Stimulated activated naive CD8-positive, alpha-beta T cell treated with anti-CD3 and anti-CD28 coated beads, Interleukin-15, Interleukin-2, amounts not matched to agents 100 U/mL and 50 U/mL, for 24 hours (primary cell): ENCODE measurements at regions not wholly inside any gene's neighbourhood (a gene's known extent, or its start where the extent isn't known, plus 50 kb on each side); places are given as distances from the start of the nearest gene placed in this dataset.

Experiments
- ATAC-seq: fragments of 150-1000 bp; cut with Tn5 transposase; one replicate; pipeline ENCODE4 v1.10.0; 2021
- DNase-seq: peaks from one replicate; pipeline ENCODE4 v3.0.0; 2021

DNA sequence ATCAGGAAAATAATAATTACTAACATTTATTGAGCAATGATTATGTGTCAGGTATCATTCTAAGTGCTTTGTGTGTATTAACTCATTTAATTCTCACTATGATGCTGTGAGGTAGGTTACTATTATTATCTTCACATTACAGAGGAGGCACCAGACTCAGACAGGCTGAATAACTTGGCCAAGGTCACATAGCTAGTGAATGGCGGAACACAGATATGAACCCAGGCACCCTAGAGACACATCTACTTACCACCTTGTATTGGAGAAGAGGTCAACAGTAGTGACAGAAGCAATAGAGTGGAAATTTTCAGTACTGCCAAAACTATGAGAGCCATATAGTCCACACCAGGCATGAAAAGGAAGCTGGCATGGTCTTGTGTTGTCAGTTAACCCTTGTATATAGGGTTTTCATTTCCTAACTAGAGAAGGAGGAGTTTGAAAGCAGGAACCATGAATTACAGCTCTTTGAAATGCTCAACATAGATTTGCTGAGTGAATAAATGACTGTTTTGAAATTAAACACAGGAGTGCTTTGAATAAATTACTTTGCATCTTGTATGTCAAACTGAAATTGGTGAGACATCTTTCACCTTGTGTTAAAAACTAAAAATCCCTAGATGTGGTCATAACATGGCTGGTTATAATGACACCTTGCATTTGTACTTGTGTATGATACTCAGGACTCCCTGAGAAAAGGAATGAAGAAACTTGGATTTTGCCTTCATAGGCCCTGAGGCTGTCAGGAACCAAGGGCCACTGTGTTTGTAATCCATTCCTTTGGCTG lies 71.8 kb downstream of the RTL9 start:
- DNase-seq (no peak), ATAC-seq (no peak)

DNA sequence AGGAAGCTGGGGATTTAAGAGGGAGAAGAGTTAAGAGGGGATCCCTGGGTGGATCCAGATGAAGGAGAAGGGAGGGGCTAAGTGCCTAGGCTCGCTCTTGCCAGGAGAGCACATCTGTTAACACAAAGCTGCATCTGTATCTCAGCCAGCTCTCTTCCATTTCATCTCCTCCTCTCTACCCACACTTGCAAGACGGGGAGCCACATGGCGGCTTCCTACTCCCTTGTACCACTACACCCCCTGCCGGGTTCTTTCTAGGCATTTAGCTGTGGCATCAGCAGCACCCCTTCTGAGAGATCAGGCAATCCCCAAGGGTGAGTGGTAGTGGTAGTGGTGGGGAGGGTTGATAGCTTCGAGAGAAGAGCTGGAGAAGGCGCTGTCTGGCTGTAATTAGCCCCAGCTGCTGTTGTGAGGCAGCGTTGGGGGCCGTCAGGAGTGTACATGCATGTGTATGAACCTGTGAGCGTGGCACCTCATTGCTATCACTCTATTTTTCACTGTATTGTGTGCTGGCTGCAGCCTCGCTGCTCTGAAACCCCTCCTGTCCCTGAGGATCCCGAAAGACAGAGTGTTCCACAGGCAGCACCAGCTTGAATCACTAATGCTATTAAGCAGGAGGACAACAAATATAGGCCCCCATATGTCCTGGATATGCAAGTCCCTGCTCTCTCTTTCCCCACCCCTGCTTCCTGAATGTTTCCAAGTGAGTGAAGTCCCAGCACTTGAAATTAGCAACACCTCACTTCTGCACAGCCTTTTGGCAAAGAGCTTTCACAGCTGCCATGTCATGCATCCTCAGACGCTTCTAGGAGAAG lies 73.7 kb downstream of the RTL9 start:
- DNase-seq: no peak
- no peak for ATAC-seq

DNA sequence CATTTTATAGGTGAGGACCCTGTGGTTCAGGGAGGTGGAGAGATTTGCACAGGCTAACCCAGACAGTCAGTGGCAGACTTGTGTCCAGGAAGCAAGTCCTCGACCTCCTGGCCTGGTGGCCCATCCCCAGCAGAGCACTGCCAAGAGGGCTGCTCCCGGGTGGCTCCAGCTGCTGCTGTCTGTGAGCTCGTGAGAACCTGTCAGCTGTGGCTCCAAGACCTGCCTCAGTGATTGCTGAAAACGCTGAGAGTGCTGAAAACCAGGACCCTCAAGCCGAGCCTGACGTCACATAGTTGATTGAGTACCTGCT lies 74.2 kb downstream of the RTL9 start:
- DNase-seq (no peak), ATAC-seq (no peak)

DNA sequence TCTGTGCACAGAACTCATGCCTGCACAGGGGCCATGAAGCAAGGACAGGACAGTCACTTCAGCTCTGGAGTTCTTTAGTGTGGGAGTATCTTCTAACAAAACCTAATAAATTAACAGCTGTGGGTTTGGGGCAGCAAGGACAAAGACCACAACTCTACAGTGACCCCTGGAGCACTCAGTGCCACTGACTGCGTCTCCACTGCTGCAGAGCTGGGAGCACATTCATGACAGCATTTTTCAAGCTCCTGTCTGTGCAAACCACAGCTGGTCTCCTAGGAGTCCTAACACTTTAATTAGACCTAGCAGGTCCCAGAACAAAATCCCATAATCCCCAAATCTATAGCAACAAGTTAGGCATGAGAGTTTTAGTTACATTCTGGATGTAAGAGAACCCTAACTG lies 76.5 kb downstream of the RTL9 start:
- no peak for ATAC-seq
- no peak for DNase-seq

DNA sequence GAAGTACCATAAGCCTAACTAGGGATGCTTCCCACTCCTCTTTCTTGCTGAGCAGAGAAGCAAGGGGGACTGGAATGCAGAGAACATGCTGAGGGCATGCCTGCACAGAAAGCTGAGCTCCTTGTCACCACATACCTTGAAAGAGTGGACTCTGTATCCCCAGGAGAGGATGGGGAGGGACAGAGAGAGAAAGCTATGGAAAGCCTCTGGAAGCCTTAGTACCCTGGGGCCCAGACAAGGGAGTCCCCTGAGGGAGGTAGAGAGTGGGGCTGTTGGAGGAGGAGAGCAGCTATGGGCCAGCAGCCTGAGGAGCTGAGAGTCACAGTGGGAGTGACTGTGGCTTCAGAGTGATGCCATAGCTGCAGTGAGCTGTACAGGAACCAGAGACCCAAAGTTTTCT lies 77.9 kb downstream of the RTL9 start:
- no peak for DNase-seq
- ATAC-seq: no peak

DNA sequence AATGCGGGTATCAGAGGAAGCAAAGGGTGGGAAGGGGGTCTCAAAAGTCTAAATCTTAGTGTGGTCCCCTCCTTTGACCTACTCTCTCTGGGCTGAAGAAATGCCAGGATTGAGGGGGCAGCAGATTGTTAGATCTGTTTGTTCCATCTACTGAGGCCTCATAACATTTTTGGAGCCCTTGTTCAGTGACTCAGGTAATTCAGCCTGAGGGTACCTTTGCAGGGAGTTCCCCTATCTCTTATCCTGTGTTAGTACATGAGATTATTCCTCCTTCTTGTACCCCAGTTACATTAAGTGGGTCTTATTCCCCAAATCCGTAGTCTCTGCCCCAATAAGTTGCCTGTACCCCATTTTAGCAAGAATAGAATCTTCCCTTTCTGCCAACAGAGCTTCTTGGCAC lies 79.0 kb downstream of the RTL9 start:
- ATAC-seq: no peak

DNA sequence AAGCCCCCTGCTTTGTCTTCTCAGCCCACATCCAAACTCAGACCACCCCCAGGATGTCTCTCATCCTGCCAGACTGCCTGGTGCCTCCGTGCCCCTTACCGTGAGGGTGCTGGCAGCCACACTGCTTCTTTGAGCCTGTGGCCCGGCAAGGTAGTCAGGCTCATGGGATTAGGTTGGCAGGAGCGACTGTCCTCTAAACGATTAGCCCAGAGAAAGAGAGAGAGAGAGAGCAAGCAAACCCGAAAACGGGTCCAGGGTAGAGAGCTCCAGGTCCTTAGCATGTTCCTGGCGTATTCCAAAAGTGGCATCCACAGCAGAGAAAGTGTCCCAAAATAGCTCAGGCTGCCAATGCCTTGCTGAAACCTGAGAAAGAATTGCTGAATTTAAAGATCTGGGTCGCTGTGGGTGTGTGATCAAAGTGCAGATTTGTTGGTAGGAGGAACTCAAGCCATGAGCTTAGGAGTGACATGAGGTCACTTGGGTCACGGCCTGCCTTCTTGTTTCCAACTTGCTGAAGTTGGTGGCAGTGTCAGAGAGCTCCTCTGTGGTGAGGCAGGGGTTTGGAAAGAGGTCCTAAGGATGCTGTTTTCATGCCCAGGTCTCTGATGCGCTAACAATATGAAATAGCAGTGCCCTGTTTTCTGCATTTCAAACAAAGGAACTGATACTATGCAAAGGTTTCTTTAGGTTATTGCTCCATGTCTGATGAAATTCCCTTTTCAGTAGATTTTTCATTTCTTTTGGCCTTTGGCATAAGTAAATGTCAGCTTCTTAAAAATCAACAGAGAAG lies 81.6 kb downstream of the RTL9 start:
- DNase-seq: no peak
- ATAC-seq: no peak

More for the DNA sequence above, 79.0 kb downstream of the RTL9 start:
- no peak for DNase-seq

DNA sequence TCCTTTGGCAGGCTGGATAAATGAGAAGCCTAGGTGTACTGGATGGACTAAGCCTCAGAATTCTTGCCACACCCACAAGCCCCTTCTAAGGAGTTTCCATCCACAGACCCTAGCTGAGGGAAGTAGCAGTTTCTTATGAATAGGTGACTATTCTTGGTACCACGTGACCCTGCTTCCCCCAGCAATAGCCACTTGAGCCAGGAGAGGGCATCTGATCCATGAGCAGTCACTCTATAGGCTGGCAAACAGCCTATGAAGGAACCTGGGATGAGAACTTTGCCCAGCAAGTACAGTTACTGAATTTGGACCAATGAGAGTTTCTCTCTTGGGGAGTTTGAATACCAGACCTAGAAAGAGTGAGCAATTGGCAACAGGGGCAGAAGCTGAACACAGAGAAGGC lies 84.0 kb downstream of the RTL9 start:
- ATAC-seq: no peak

DNA sequence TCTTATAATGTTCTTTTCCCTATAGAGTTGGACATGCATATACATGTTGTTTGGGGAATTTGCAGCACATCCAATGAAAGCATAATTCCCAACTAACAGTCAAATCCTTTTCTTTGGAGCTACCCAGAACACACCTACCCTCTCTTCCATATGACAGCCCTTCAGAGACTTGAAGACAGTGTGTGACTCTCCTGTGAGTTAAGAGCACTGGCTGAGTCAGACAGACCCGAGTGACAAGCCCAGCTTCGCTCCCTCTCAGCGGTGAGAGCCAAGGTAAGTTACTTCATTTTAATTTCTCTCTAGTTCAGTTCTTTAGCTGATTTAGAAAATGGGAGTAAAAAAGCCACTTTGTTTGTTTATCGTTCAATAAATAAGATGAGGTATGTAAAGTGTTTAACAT lies 86.3 kb downstream of the RTL9 start:
- DNase-seq (no peak), ATAC-seq (no peak)

More for the DNA sequence above, 84.0 kb downstream of the RTL9 start:
- DNase-seq: no peak

DNA sequence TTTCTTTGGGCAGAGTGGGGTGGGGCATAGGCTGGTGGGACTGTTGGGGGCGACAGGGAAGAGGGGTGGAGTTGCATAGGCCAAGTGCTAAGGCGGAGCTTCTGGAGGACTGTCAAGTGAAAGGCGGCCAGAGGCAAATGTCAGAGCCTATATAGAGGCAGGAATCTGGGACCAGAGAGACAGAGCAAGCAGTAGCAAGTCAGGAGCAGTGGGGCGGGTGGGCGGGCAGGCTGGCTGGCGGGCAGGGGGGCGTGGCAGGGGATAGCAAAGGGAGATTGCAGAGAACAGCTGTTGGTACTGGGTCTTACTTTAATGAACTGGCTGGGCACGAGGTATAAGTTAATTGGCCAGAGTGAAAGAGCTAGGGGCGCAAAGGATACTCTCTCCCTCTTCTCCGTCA lies 89.8 kb downstream of the RTL9 start:
- ATAC-seq (no peak), DNase-seq (no peak)

DNA sequence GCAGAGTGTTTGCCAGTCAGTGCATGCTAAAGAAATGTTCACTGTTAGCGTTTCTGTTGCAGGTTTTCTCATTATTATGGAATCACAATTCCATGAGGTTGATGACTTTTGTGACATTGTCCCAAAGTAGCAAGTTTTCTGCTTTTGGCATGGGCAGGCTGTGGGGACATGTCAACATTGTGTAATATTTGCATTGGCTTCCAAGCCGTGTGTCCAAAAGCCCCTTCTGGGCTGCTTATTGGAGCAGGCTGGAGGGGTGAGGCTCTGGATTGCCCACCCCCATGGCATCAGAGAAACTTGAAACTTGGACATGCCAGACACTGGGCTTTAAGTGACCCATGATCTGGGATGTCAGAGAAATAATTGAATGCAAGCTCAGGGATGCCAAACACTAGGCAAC lies 90.7 kb downstream of the RTL9 start:
- DNase-seq (no peak), ATAC-seq (no peak)

DNA sequence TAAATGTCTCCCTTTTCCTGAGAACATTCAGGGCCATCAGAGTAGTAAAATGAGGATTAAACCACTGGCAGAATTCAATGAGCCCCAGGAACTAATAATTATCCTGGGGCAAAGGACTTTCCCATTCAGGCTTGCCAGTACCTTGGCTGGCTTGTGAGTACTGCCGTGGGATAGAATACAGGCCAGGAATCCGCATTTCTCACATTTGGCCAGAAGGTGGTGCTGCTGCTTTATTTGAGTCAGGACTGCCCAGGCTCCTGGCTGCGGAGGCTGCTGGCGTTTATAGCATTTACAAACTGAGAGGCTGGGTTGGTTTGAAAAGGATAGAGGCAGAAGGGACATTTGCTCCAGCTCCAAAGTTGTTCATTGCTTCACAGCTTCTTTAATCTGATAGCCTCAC lies 91.4 kb downstream of the RTL9 start:
- DNase-seq (peak; percentile 47), ATAC-seq (peak; percentile 57)

DNA sequence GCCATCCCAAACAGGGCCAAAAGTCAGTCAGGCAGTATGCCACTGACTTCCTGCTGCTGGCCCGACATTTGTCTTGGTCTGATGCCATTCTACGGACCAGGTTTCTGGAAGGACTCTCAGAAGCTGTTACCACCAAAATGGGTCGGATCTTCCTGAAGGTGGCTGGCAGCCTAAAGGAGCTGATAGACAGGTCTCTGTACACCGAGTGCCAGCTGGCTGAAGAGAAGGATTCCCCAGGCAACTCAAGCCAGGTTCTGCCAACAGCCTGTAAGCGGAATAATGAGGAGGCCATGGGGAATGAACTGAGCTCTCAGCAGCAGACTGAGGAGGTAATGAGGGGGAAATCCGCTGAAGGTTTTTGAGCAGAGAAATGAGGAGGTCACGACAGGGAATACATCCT lies 95.7 kb downstream of the RTL9 start:
- ATAC-seq: no peak

DNA sequence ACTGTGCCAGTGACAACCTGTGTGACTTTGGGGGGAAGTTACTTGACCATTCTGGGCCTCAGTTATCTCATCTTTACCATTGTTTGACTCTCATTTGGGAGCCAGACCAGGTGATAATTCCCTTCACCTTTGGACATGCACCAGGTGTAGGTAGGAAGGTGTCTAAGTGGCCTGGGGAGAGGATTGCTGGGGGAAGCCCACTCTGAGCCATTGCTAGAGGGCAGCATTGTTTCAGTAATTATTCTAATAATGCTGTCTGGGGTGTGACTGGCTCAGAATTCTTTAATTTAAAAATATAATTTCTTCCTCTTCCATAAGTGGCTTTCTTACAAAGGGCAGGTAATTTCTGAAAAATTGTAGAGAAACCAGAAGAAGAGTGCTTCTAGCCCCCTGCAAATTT lies 104.3 kb downstream of the RTL9 start:
- DNase-seq: no peak

More for the DNA sequence above, 95.7 kb downstream of the RTL9 start:
- no peak for DNase-seq

DNA sequence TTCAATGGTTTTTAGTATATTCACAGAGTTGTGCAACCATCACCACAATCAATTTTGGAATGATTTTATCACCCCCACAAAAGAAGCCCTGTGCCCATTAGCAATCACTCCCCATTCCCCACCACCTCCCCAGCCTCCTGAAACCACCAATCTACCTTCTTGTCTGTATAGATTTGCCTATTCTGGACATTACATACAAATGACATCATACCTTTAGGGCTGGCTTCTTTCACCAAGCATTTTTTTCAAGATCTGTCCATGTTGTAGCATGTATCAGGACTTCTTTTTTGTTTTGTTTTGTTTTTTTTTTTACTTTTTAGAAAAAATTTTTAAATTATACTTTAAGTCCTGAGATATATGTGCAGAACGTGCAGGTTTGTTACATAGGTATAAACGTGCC lies 108.1 kb downstream of the RTL9 start:
- no peak for DNase-seq
- no peak for ATAC-seq

More for the DNA sequence above, 104.3 kb downstream of the RTL9 start:
- ATAC-seq: no peak

DNA sequence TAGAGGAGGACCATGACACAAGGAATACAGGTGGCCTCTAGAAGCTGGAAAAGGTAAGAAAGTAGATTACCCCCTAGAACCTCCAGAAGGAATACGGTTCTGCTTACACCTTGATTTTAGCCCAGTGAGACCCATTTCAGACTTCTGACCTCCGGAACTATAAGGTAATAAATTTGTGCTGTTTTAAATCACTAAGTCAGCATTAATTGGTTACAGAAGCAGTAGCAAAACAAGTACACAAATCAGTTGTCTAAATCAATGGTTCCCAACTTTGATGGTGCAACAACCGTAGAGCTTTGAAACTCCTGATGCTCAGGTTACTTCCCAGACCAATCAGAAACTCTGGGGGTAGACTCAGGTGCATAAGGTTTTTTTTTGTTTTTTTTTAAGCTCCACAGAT lies 113.6 kb downstream of the RTL9 start:
- DNase-seq (no peak), ATAC-seq (no peak)

DNA sequence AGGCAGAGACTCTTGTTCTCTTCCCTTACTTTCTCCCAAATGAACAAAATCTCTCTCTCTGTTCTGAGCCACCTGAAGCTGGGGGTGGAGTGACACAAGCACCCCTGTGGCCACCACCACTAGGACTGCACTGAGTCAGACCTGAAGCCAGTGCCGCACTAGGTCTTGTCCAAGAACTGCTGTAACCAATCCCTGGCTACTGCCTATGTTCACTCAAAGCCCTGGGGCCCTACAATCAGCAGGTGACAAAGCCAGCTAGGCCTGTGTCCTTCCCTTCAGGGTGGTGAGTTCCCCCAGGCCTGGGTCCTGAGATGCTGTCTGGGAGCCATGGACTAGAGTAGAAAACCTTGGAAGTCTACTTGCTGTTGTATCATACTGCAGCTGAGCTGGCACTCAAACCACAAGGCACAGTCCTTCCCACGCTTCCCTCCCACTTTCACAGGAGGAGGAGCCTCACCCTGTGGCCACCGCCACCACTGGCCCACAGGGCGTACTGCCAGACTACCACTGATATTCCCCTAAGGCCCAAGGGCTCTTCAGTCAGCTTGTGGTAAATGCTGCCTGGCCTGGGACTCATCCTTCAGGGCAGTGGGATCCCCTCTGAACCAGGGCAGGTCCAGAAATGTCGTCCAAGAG lies 119.1 kb downstream of the RTL9 start:
- DNase-seq (no peak), ATAC-seq (no peak)

DNA sequence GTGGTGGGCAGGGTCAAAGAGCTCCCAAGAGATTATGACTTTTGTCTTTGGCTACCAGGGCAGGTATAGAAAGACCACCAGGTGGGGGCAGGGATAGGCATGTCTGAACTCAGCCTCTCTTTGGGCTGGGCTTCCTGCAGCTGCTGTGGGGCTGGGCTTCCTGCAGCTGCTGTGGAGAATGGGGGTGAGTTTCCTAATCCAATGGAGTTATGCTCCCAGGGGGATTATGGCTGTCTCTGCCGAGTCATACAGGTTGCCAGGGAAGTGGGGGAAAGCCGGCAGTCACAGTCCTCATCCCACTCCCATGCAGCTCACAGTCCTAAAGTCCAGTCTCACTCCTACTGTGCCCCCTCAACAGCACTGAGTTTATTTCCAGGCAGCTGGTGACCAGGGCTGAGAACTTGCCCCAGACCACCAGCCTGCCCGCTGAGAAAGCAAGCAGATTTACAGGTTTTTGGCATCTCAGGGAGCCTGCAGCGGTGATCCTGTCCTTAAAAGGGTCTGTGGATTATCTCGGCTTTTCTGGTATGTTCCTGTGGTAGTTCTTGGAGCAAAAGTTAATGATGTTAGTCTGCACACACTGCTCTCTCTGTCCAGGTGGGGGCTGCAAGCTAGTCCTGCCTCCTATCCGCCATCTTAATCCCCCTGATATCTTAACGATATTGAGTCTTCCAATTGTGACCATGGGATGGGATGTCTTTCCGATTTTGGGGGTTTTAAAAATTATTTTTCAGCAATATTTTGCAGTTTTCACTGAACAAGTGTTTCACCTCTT lies 133.4 kb downstream of the RTL9 start:
- ATAC-seq (no peak), DNase-seq (no peak)

DNA sequence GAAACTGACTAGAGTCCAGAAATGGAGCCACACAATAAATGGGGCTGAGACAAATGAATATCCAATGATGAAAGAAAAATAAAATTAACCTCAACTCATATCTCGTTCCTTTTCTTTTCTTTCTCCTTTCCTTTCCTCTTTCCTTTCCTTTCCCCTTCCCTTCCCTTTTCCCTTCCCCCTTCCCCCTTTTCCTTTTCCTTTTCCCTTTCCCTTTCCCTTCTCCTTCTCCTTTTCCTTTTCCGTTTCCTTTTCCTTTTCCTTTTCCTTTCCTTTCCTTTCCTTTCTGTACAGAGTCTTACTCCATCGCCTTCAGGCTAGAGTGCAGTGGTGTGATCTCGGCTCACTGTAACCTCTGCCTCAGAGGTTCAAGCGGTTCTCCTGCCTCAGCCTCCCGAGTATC lies 146.3 kb downstream of the RTL9 start:
- DNase-seq (no peak), ATAC-seq (no peak)

DNA sequence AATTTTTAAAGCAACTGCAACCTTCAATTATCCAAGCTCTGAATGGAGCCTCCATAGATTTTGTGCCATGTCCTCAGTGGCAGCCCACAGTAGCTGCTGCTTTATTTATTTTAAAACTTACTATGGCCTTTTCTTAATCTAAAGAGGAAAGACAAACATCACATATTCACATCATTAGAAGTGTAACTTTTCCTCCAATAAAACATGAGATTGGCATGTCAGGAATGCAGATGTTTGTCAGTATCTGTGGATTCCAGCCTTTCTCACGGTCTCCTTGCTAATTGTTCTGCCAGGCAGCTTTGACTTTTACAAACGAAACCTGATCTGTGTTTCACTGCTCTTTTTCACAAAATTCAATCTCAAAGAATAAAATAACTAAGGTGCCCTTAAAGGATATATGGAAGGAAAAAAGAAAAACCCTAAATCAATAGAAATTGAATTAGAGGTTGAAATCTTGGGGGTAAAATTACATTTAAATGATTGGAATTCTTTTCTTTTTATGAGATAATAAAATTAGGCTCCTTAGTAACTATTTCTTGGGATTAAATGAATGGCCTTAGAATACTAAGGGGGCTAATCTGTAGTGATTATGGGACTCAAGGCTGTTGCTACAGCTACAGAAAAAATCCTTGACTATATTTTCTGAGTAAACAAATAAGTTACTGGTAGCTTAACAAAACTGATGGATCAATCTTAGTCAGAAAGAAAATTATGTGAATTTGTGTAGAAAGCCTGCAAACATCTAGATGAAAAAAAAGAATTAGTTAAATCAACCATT lies 151.3 kb downstream of the RTL9 start:
- ATAC-seq (no peak), DNase-seq (no peak)

DNA sequence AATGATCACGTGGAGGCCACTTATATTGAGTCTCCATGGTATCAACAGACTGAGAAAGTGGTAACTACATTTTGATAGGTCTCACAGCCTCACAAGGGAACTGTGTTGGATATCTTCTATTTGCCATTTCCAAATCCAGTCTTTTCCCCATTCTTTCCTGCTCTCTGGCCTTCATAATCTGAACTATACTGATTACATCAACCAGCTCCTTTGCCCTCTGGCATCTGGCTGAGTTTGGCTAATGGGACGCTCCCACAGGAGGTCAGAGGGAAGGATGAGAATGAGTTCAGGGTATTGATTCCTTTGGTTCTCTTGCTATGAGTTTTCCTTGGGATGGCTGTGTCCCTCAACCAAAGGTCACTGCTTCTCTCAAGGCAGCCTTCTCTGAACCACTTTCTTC lies 152.6 kb downstream of the RTL9 start:
- DNase-seq: no peak

More for the DNA sequence above, 152.6 kb downstream of the RTL9 start:
- no peak for ATAC-seq
